Transverse colon (tissue), 4 donors: ENCODE measurements at regions not wholly inside any gene's neighbourhood (a gene's known extent, or its start where the extent isn't known, plus 50 kb on each side); places are given as distances from the start of the nearest gene placed in this dataset.
"Not testable (repeated sequence)": the region's sequence is repeated elsewhere in the genome, so short reads cannot be mapped to it uniquely, and the experiment has no call there.

ENCODE experiments used
- DNase-seq: peaks from one replicate; pipeline ENCODE4 v3.0.0-alpha.2; 2019
- H3K27ac ChIP-seq, 4 donors: fragments of 200-600 bp; sonication (generic); 2 replicates each; pipeline ENCODE4 v1.5.1; 2016 to 2018; ENCODE audit warnings: inconsistent platforms in 4 of 4
- H3K27me3 ChIP-seq: fragments of 200-600 bp; sonication (generic); 2 replicates; pipeline ENCODE4 v1.5.1; 2017; ENCODE audit warnings: inconsistent platforms
- H3K36me3 ChIP-seq, 4 donors: fragments of 200-600 bp; sonication (generic); 2 replicates each; pipeline ENCODE4 v1.5.1; 2017 to 2019; ENCODE audit warnings: inconsistent platforms in 4 of 4
- H3K4me1 ChIP-seq, 4 donors: fragments of 200-600 bp; sonication (generic); 2 replicates each; pipeline ENCODE4 v1.5.1; 2017 to 2020; ENCODE audit warnings: inconsistent platforms in 4 of 4
- H3K4me3 ChIP-seq, 4 donors: fragments of 200-600 bp; sonication (generic); 1 replicate in 1 of 4; 2 replicates in 3 of 4; pipeline versions ENCODE4 v1.5.1 to v1.6.1; 2017 to 2019; ENCODE audit warnings: inconsistent platforms in 4 of 4
- H3K9me3 ChIP-seq, 2 donors: fragments of 200-600 bp; sonication (generic); 2 replicates each; pipeline ENCODE4 v1.5.1; 2017 to 2019; ENCODE audit warnings: inconsistent platforms in 2 of 2
- CTCF ChIP-seq, 5 experiments: fragments of 200-600 bp in 3 of 5; fragments of 450-650 bp in 2 of 5; sonication (generic) in 3 of 5; IDR thresholded peaks; 1 replicate in 2 of 5; 2 replicates in 3 of 5; pipeline ENCODE4 v1.5.1; 2016 to 2017; ENCODE audit warnings: antibody characterized with exemption in 5 of 5, inconsistent platforms in 3 of 5, mild to moderate bottlenecking in 2 of 5, moderate library complexity in 1 of 5
- EP300 ChIP-seq: sonication (generic); formaldehyde crosslinking; IDR thresholded peaks from one replicate; pipeline ENCODE4 v1.6.1; 2017; ENCODE audit warnings: antibody characterized with exemption, low read depth
- POLR2A ChIP-seq: fragments of 450-650 bp; IDR thresholded peaks from one replicate; pipeline ENCODE4 v1.6.1; 2016; ENCODE audit warnings: antibody characterized with exemption, mild to moderate bottlenecking, moderate library complexity
- POLR2AphosphoS5 ChIP-seq, 3 donors: sonication (generic); formaldehyde crosslinking; IDR thresholded peaks; one replicate each; pipeline ENCODE4 v1.6.1; 2016; ENCODE audit warnings: antibody characterized with exemption in 3 of 3
- WGBS, 2 donors: methylation state at CpG; one replicate each; pipeline ENCODE4 v1.1.5; 2018; ENCODE audit warnings: low coverage in 1 of 2; 5-methylcytosine and 5-hydroxymethylcytosine counted together
- in situ Hi-C, 4 donors: fragments of 200-750 bp; cut with MboI; loops; one replicate each; pipeline versions ENCODE4 v1.15.0 to v1.15.1; 2017; ENCODE audit warnings: low sequenced_read_pairs in 3 of 4, low pct_ligation_motif_present in 1 of 4, low pct_unique_long_range_greater_than_20kb in 1 of 4
- intact Hi-C: fragments of 100-400 bp; cut with DNase I; formaldehyde crosslinking; loops from one replicate; pipeline ENCODE4 v1.15.1; 2023; ENCODE audit warnings: low total_unique reads

- TF ChIP-seq POLR2AphosphoS5 (IDR thresholded peaks at IDR 0.05) (no peak), POLR2A (no peak), EP300 (no peak), CTCF (IDR thresholded peaks at IDR 0.05) (no peak)
- no peak overlapping the region for H3K4me3 ChIP-seq
- no peaks in the 10 kb centered on the region for H3K36me3 ChIP-seq
- 70 to 74% methylated on average over 1 of the region's 1 CpG for WGBS, 2 donors
- H3K9me3 ChIP-seq = no peaks in the 10 kb centered on the region
- DNase-seq = no peak
- in situ Hi-C loops = no loop called here
- H3K27me3 ChIP-seq = no peaks in the 10 kb centered on the region
- no peak overlapping the region for H3K27ac ChIP-seq
- no peaks in the 10 kb centered on the region for H3K4me1 ChIP-seq
- intact Hi-C loops = no loop called here
Observed at GRCh38 chr2:83993873-83994632, 465.0 kb downstream of the SUCLG1 start.

- H3K36me3 ChIP-seq = no peaks in the 10 kb centered on the region
- no peak for DNase-seq
- H3K4me1 ChIP-seq = no peaks in the 10 kb centered on the region
- no peaks in the 10 kb centered on the region for H3K9me3 ChIP-seq
- 73 to 84% methylated on average over 3 of the region's 3 CpGs for WGBS, 2 donors
- in situ Hi-C loops (no loop called here), intact Hi-C loops (no loop called here)
- TF ChIP-seq POLR2AphosphoS5 (IDR thresholded peaks at IDR 0.05) (no peak), EP300 (no peak), CTCF (IDR thresholded peaks at IDR 0.05) (no peak), POLR2A (no peak)
- no peak overlapping the region for H3K4me3 ChIP-seq
- H3K27me3 ChIP-seq = no peaks in the 10 kb centered on the region
- no peak overlapping the region for H3K27ac ChIP-seq
Observed at GRCh38 chr2:83991992-83992391, 467.1 kb downstream of the SUCLG1 start.

- intact Hi-C loops = no loop called here
- DNase-seq = no peak
- in situ Hi-C loops = no loop called here
- no peak for TF ChIP-seq EP300
- TF ChIP-seq POLR2AphosphoS5 (IDR thresholded peaks at IDR 0.05) = no peak
- no peak for TF ChIP-seq POLR2A
- no peak for TF ChIP-seq CTCF (IDR thresholded peaks at IDR 0.05)
- H3K4me1 ChIP-seq = no peaks in the 10 kb centered on the region
- no peaks in the 10 kb centered on the region for H3K36me3 ChIP-seq
- no peak overlapping the region for H3K4me3 ChIP-seq
- no peaks in the 10 kb centered on the region for H3K27me3 ChIP-seq
- no peak overlapping the region for H3K27ac ChIP-seq
- 13 to 23% methylated on average over 1 of the region's 1 CpG for WGBS, 2 donors
- H3K9me3 ChIP-seq = no peaks in the 10 kb centered on the region
Observed at GRCh38 chr2:83990636-83991035, 468.4 kb downstream of the SUCLG1 start.

GRCh38 chr2:83976628-83977027 is 482.5 kb downstream of the SUCLG1 start:
- H3K36me3 ChIP-seq, H3K9me3 ChIP-seq, H3K27ac ChIP-seq, H3K4me3 ChIP-seq, H3K4me1 ChIP-seq, DNase-seq, in situ Hi-C loops, intact Hi-C loops, H3K27me3 ChIP-seq: not testable (repeated sequence)
- 85% methylated on average over 6 of the region's 6 CpGs; no CpG with 5 or more reads in 1 of the 2 donors for WGBS, 2 donors

GRCh38 chr2:83972128-83972527 is 487.0 kb downstream of the SUCLG1 start:
- TF ChIP-seq CTCF (IDR thresholded peaks at IDR 0.05) (no peak), EP300 (no peak), POLR2A (no peak), POLR2AphosphoS5 (IDR thresholded peaks at IDR 0.05) (no peak)
- H3K36me3 ChIP-seq = no peaks in the 10 kb centered on the region
- H3K27me3 ChIP-seq = no peaks in the 10 kb centered on the region
- WGBS, 2 donors = 87 to 93% methylated on average over 3 of the region's 3 CpGs
- H3K27ac ChIP-seq = no peak overlapping the region
- in situ Hi-C loops (no loop called here), intact Hi-C loops (no loop called here)
- no peak for DNase-seq
- no peak overlapping the region for H3K4me3 ChIP-seq
- H3K4me1 ChIP-seq = no peaks in the 10 kb centered on the region
- no peaks in the 10 kb centered on the region for H3K9me3 ChIP-seq
